GM18511 (cell line): ENCODE measurements at regions not wholly inside any gene's neighbourhood (a gene's known extent, or its start where the extent isn't known, plus 50 kb on each side); places are given as distances from the start of the nearest gene placed in this dataset.
"Not testable (repeated sequence)": the region's sequence is repeated elsewhere in the genome, so short reads cannot be mapped to it uniquely, and the experiment has no call there.

Experiments
- ATAC-seq: cut with Tn5 transposase; IDR thresholded peaks from one replicate; pipeline ENCODE4 v1.9.1; 2021; ENCODE audit warnings: mild to moderate bottlenecking, moderate library complexity; ENCODE audit not compliant: unreplicated experiment

- no peak for ATAC-seq
Measured at GRCh38 chr11:92168936-92169335, 55.7 kb upstream of the FAT3 start.

GRCh38 chr11:92167571-92167970, 57.0 kb upstream of the FAT3 start:
- no peak for ATAC-seq

- ATAC-seq, result no peak
Measured at GRCh38 chr11:92166335-92166734, 58.3 kb upstream of the FAT3 start.

- no peak for ATAC-seq
Measured at GRCh38 chr11:92163879-92164278, 60.7 kb upstream of the FAT3 start.

- ATAC-seq, result no peak
Measured at GRCh38 chr11:92162776-92163175, 61.8 kb upstream of the FAT3 start.

- no peak for ATAC-seq
Measured at GRCh38 chr11:92159931-92160330, 64.7 kb upstream of the FAT3 start.

- not testable (repeated sequence) for ATAC-seq
Measured at GRCh38 chr11:92157390-92157789, 67.2 kb upstream of the FAT3 start.

- ATAC-seq, result no peak
Measured at GRCh38 chr11:92154611-92155010, 70.0 kb upstream of the FAT3 start.

GRCh38 chr11:92154110-92154509, 70.5 kb upstream of the FAT3 start:
- no peak for ATAC-seq

GRCh38 chr11:92153542-92153941, 71.1 kb upstream of the FAT3 start:
- no peak for ATAC-seq

- ATAC-seq, result no peak
Measured at GRCh38 chr11:92152245-92152644, 72.4 kb upstream of the FAT3 start.

GRCh38 chr11:92149996-92150395, 74.6 kb upstream of the FAT3 start:
- no peak for ATAC-seq

- no peak for ATAC-seq
Measured at GRCh38 chr11:92141725-92142124, 82.9 kb upstream of the FAT3 start.

GRCh38 chr11:92141159-92141558, 83.5 kb upstream of the FAT3 start:
- no peak for ATAC-seq

- ATAC-seq, result no peak
Measured at GRCh38 chr11:92140021-92140420, 84.6 kb upstream of the FAT3 start.

- no peak for ATAC-seq
Measured at GRCh38 chr11:92138296-92138695, 86.3 kb upstream of the FAT3 start.

GRCh38 chr11:92137747-92138146, 86.9 kb upstream of the FAT3 start:
- ATAC-seq, result no peak

GRCh38 chr11:92136797-92137196, 87.8 kb upstream of the FAT3 start:
- no peak for ATAC-seq

GRCh38 chr11:92131289-92131865, 93.2 kb upstream of the FAT3 start:
- ATAC-seq, result no peak

GRCh38 chr11:92130421-92130831, 94.2 kb upstream of the FAT3 start:
- no peak for ATAC-seq

GRCh38 chr11:92129811-92130210, 94.8 kb upstream of the FAT3 start:
- ATAC-seq, result no peak

GRCh38 chr11:92128026-92128425, 96.6 kb upstream of the FAT3 start:
- ATAC-seq, result no peak

- ATAC-seq, result no peak
Measured at GRCh38 chr11:92125321-92125720, 99.3 kb upstream of the FAT3 start.
